ENCODE measurements at regions not wholly inside any gene's neighbourhood (a gene's known extent, or its start where the extent isn't known, plus 50 kb on each side); places are given as distances from the start of the nearest gene placed in this dataset.

GRCh38 chr4:24287096-24287495, 297.3 kb downstream of the DHX15 start:
- DNase-seq (ENCODE audit: low read depth): no peak

- DNase-seq (ENCODE audit: low read depth): no peak
These were observed 298.6 kb downstream of the DHX15 start for GRCh38 chr4:24285759-24286158.

GRCh38 chr4:24282446-24282845, 301.9 kb downstream of the DHX15 start:
- DNase-seq (ENCODE audit: low read depth): no peak

GRCh38 chr4:24279911-24280375, 304.4 kb downstream of the DHX15 start:
- DNase-seq (ENCODE audit: low read depth): no peak

- no peak for DNase-seq (ENCODE audit: low read depth)
These were observed 304.9 kb downstream of the DHX15 start for GRCh38 chr4:24279469-24279868.

GRCh38 chr4:24278693-24279092, 305.7 kb downstream of the DHX15 start:
- DNase-seq (ENCODE audit: low read depth): no peak

GRCh38 chr4:24274381-24274941, 309.9 kb downstream of the DHX15 start:
- no peak for DNase-seq (ENCODE audit: low read depth)

GRCh38 chr4:24273136-24273535, 311.2 kb downstream of the DHX15 start:
- DNase-seq (ENCODE audit: low read depth): no peak

GRCh38 chr4:24266951-24267722, 317.2 kb downstream of the DHX15 start:
- no peak for DNase-seq (ENCODE audit: low read depth)

- no peak for DNase-seq (ENCODE audit: low read depth)
These were observed 318.4 kb downstream of the DHX15 start for GRCh38 chr4:24265989-24266388.

GRCh38 chr4:24262616-24263015, 321.7 kb downstream of the DHX15 start:
- no peak for DNase-seq (ENCODE audit: low read depth)

GRCh38 chr4:24262084-24262483, 322.3 kb downstream of the DHX15 start:
- no peak for DNase-seq (ENCODE audit: low read depth)

- no peak for DNase-seq (ENCODE audit: low read depth)
These were observed 323.3 kb downstream of the DHX15 start for GRCh38 chr4:24260923-24261564.

- DNase-seq (ENCODE audit: low read depth): no peak
These were observed 324.1 kb downstream of the DHX15 start for GRCh38 chr4:24260133-24260715.

GRCh38 chr4:24256547-24256946, 327.8 kb downstream of the DHX15 start:
- DNase-seq (ENCODE audit: low read depth): no peak

- no peak for DNase-seq (ENCODE audit: low read depth)
These were observed 328.3 kb downstream of the DHX15 start for GRCh38 chr4:24256066-24256465.

- DNase-seq (ENCODE audit: low read depth): no peak
These were observed 332.2 kb downstream of the DHX15 start for GRCh38 chr4:24252121-24252520.

GRCh38 chr4:24251589-24251988, 332.8 kb downstream of the DHX15 start:
- no peak for DNase-seq (ENCODE audit: low read depth)

GRCh38 chr4:24249972-24250371, 334.4 kb downstream of the DHX15 start:
- DNase-seq (ENCODE audit: low read depth): no peak

GRCh38 chr4:24248674-24249630, 335.4 kb downstream of the DHX15 start:
- no peak for DNase-seq (ENCODE audit: low read depth)

- DNase-seq (ENCODE audit: low read depth): no peak
These were observed 338.9 kb downstream of the DHX15 start for GRCh38 chr4:24245491-24245820.
